Middle frontal gyrus (tissue), 1 donor: ENCODE measurements at regions not wholly inside any gene's neighbourhood (a gene's known extent, or its start where the extent isn't known, plus 50 kb on each side); places are given as distances from the start of the nearest gene placed in this dataset.
"Not testable (repeated sequence)": the region's sequence is repeated elsewhere in the genome, so short reads cannot be mapped to it uniquely, and the experiment has no call there.

Source experiments
- DNase-seq: peaks from one replicate; pipeline ENCODE4 v3.0.0-alpha.2; 2015; ENCODE audit warnings: low spot score; ENCODE audit errors: extremely low spot score

DNA sequence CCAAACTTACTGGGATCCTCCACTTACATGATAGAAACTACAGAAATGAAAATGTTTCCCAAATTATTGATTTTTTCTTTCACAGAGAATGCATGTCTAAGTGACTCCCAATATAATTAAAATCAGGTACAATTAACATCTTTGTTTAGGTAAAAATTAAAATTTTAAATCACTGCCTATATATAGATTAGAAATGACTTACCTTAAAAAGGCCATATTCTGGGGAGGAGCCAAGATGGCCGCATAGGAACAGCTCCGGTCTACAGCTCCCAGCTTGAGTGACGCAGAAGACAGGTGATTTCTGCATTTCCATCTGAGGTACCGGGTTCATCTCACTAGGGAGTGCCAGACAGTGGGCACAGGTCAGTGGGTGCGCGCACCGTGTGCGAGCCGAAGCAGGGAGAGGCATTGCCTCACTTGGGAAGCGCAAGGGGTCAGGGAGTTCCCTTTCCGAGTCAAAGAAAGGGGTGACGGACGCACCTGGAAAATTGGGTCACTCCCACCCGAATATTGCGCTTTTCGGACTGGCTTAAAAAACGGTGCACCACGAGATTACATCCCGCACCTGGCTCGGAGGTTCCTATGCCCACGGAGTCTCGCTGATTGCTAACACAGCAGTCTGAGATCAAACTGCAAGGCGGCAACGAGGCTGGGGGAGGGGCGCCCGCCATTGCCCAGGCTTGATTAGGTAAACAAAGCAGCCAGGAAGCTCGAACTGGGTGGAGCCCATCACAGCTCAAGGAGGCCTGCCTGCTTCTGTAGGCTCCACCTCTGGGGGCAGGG is 757.9 kb downstream of the C4orf33 start:
- not testable (repeated sequence) for DNase-seq

DNA sequence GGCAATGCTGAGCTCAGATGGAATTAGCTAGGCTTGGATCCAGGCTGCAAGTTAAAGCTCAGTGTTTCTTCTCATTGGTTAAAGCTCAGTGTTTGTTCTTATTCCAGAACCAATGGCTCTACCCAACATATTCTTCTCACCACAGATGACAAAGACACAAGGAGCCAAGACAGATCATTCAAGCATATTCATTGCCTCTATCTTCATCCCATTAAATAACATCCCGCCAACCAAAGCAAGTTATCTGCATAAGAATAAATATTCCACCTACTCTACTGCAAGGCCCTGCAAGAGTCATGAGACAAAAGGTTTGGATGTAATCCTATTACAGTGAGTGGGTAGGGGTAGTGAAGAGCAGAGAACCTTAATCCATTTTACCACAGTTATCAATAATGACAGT is 766.5 kb downstream of the C4orf33 start:
- no peak for DNase-seq

DNA sequence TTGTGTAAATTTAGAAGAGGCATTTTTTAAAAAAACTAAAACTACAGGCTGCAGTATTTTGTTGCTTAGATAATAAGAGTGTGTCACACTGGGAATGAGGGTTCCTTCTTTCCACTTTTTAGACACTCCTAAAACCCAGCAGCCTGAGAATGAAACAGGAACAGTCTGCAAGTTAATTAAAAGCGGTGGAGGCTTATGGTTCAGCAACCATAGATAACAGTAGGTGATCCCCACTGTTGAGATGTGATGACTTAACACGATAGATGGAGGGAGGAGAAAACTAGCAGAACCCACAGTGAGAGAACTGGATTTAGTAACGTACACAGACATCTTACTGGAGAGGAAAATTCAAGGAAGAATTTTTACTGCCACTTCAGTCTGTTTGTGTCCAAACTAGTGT is 767.3 kb downstream of the C4orf33 start:
- no peak for DNase-seq

DNA sequence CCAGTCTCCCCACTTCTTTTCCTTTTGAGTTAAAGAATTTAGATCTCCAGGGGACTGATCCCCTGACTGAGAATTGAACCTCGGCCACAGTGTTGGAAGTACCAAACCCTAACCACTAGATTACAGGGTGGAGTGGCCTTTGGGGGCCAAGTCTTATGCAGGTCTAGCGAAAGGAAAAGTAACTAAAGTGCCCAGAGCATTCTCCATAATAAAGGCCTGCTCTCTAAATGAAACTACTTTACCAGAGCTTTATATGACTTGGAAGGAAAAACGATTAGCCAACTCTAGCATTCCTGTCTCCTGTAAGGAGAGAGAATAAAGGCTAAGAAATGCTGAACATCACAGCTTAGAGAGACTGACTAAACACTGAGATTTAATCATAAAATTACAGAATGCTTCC is 788.0 kb downstream of the C4orf33 start:
- DNase-seq = no peak

DNA sequence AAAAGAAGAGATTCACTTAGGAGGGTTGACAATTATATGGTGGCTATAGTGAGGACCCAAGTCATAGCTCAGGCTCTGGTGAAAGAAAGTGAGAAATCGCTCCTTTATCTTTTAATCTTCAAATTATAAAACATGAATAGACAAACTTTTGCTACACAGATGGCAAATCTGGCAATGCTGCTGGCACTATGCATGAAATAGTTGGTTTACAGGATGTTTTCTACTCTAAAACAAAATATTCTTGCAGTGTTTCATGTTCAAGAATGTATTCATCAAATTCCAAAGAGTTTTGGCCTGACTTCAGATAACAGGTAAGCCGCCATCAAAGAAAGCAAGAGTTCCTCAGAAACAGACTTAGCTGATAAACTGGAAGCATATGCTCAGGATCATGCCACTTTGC is 801.2 kb downstream of the C4orf33 start:
- DNase-seq = no peak

DNA sequence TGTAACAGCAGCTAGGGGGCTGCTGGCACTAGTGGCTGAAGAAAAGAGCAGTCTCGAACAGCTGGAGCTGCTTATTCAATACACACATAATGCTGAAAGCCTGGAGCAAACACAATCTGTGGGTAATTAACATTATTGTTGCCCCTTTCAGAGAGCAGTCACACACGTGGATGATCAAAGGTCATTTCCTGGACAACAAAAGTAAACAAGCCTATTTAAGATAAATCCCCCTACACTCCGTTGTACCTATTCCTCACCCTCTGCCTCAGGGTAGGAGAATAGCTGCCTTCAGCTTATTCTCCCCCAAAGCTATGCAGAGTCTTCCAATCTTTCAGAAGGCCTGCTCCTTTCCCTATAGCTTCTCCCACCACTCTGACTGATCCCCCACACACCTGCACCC is 803.9 kb downstream of the C4orf33 start:
- DNase-seq = no peak

DNA sequence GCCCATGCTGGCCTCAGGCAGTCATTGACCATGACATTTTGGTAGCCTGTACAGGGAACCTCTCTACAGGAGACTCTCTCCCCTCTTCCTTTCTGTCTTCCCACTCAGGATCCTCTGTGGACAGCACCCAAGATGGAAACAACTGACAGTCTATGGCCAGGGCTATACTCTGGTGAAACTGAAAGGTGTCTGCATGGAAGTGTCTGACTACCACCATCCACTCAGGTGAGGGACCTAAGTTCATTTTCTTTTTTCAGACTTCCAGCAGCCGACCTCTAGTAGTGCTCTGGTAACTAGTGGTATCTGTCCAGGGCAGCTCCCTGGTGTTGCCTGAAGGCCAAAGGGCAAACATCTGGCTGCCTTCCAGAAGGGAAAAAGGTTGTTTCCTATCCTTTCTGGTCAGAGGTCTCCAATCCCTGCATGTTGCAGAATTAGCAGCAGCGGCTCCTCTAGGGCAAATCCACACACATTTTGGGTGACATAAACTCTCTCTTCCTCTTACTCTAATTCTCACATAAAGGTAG is 804.5 kb downstream of the C4orf33 start:
- no peak for DNase-seq

DNA sequence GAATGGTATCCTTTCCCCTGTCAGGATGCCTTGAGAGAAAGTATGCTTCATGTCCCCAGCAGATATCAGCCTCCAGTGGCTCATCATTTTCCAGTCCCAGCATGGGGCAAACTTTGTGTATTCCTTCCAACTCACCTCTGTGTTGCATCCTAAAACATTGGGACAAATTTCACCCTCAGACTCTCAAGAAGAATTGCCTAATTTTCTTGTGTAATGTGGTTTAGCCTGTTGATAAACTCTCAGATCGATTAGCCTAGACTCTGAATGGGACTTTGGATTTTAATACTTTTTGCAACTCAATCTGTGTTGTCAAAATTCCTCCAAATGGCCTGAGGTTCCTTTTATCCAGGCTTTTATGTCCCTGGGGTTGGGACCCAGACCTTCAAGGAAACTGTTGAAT is 805.3 kb downstream of the C4orf33 start:
- DNase-seq = no peak

DNA sequence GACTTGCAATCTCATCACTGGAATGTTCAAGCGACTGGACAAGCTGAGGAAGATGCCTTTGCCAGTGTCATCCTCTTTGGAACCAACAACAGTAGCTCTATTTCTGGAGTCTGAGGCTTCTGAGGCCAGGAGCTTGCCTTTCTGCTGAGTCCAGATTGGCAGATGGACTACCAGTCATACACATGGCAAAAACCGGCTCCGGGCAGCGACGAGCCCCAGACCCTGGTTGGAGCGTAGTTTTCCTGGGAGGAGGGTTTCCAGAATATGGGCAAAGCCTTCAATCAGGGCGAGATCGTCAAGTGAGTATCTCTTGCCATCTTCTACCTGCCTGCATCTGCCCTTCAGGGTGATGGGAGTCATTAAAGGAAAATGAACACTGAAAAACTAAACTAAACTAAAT is 807.9 kb downstream of the C4orf33 start:
- no peak for DNase-seq

DNA sequence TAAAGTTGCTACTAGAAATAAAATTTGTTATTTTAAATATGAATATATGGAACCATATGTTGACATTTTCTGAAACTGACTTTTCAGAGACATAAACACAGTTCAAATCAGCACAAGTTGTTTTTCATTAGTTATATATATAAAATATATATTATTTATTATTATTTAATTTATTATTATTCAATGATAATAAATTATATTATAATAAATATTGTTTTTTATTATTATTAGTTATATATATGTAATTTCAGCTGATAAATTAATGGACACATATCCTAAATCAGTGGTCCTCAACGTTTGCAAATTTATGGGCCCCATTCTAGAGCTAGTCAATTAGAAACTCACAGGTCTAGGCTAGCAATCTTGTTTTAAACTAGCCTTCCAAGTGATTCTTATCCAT is 809.3 kb downstream of the C4orf33 start:
- DNase-seq = no peak

DNA sequence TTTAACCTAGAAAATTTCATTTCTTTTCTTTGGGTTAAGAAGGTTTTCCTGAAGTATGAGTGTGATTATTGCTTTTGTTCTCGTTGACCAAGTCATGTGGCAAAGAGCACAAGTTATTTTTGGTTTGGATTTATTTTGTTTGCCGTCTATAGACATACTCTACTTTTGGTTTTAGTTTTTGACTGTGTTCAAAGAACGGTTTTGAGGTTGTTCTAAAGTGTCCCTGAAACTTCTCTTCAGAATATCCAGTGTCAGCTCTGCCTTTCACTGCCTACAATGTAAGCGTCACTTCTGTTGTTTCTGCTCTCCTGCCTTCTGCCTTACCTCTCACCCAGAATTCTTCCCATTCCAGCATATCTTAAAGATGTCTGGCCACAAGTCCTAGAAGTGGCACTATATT is 812.2 kb downstream of the C4orf33 start:
- DNase-seq = no peak

DNA sequence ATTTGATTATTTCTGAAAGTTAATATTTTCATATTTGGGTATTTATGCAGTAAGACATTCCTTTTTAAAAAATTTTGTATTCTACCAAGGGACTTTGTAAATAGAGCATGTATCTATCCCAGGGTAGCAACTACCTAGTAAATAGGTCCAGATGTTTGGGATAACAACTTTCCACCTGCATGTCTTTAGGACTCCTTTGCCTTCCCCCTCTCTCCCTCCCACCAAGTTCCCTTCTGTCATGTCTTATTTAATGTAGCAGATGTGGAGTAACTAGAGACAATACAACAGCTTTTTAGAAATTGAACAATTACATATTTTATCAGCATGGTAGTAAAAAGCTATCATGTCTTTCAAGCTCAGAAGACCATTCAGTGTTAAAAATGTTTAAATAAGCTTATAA is 821.0 kb downstream of the C4orf33 start:
- DNase-seq = no peak

DNA sequence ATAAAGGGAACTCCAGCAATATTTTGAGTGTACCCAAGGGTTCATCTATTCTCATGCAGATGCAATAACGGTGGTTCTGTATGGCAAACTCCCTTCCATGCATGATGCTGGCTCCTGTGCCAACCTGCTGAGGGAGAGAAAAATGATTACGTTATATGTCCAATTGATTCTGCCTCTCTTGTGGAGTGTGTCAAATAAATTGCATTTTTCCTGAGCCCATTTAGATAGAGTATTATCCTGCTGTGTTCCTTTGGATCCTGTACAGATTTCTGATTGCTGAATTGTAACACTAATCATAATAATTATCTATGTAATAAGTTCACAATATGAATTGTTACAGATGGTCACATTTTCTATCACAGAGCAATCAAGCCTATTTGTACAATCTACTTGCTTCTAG is 821.7 kb downstream of the C4orf33 start:
- DNase-seq = no peak

DNA sequence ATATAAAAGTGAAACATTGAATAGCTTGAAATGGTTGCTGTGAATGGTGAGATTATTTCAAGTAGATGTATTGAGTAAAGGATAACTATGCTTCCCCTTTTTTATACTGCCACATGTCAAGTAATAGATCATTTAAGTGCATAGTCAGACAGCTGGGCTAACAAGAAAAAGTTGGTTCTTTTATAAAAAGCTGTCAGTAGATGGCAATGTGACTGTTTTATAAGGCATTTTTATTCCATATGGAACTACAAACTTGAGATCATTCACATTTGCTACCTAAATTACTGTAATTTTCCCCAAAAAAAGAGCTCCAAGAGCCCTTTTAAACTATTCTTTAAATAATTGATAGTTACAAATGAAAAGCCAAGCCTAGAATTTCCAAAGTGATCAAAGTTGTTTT is 831.0 kb downstream of the C4orf33 start:
- DNase-seq = no peak

DNA sequence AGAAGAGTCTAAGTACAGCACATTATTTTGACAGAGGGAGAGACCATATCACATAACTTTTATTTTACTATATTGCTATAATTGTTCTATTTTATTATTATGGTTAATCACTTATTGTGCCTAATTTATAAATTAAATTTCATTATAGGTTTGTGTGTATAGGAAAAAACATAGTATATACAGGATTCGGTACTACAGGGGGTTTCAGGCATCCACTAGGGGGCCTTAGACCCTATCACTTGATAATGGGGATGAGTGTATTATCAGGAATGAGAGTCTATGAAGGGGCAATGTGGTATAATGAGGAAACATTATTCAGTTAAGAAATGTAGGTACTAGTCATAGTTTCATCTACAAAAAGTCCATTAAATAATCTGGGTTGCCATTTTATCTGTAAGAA is 833.1 kb downstream of the C4orf33 start:
- no peak for DNase-seq

DNA sequence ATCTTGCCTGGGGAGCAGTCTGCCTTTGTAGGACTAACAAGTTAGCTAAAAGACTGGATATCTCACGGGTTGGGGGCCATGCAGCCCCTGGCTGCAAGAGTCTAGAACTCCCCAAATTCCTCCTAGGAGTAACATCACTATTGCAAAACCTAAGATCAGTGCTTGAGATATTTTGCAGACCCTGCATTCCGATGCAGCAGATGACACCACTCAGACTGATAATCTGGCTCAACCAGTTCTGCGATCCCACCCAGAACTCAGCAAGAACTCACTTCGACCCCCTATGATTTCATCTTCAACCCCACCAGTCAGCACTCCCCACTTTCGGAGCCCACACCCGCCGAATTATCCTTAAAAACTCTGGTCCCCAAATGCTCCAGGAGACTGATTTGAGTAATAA is 834.0 kb downstream of the C4orf33 start:
- DNase-seq = no peak

DNA sequence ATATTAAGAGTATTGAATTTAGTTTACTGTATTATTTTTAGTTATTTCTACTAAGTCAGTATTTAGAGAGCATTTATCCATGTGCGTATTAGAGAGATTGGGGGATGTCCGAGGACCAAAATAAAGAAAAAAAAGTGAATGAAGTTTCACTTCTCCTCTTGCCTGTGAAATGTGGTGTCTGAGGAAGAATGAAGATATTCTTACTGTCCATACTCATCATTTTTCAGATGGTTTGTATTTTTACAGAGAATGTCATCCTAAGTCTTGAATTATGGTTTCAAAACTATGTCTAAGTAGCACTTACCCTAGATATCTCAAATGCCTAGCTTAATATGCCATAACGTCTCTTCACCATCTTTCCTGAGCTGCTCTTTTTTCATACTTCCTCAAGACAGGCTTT is 854.3 kb downstream of the C4orf33 start:
- DNase-seq = no peak

DNA sequence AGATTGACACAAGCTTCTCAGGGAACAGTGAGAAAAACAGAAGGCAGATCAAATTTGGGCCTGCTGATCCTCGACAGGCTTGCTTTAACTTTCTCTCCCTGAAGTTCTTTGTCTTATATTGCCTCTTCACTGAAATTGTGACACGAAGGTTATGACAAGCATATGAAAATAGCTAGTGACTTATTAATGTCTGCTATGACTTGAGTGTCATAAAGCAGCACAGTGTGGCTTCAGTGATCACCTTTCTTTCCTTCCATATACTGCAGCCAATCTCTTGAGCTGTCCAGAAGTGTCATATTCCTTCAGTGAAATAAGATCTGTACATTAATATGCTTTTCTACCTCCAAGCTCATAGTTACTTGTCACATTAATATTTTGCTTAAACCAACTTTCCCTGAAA is 870.2 kb downstream of the C4orf33 start:
- no peak for DNase-seq

DNA sequence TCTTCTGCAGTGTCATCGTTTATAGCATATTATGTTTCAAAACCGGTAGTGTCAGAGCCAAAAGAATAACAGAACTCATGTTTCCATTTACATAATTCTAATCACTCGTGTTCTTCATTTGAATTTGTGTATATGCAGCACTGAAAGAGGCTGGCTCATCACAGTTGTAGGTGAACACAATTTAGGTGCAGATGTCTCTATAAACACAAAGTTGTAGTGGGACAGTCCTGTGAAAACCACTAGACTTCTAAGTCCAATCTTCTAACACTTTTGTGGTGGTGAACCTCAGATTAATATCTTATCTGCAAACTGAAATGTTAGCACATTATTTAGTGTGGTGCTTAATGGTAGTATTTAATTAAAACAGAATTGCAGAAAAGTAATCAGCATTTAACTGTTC is 872.4 kb downstream of the C4orf33 start:
- DNase-seq = no peak

DNA sequence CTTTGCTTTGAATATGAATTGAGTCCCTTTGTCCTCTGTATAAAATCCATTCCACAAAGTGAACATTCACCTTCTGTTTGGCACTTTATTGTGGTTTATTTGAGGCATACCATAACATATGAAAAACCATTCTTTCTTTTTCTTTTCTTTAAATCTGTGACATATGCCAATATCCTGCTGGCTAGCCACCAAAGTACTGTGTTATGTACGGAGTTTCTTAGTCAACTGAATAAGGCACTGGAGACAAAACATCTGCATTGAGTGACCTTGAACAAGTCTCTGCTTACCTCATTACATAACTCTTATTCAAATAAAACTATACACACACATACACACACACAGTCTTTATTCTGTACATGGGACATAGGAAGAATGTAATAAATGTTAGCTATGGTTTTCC is 872.8 kb downstream of the C4orf33 start:
- no peak for DNase-seq

DNA sequence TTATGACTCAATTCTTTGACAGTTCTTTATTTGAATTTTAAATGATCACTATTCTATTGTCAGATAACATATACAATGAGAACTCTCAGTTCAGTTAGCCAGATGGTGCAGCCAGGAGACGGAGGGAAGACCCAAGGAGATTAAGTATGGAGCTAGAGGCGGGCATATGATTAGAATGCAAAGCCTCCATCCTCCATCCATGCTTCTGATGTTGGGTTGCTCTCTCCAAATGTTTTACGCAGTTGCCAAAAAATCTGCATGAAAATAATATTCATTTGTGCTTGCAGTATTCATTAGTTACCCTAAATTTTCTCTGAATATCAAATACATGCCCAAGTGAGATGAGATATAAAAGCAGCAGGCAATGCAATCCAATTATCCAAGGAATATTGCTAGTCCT is 874.8 kb downstream of the C4orf33 start:
- DNase-seq = no peak

DNA sequence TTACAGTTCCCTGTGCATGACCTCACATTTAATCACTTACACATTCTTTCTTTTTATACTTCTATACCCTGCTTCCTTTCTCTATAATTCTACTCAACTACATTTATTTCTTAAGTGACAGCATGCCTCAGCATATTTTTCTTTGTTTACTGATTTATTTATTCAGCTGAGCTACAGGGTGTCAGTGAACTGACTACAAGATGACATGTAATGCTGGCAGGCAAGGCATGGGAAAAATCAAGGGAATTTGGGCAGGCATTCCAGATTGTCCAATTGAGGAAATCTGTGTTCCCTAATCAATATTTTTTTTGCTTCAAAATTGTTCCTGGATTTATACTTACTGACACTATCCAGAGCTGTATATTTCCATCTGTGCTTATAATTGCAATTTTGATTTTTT is 875.5 kb downstream of the C4orf33 start:
- no peak for DNase-seq

DNA sequence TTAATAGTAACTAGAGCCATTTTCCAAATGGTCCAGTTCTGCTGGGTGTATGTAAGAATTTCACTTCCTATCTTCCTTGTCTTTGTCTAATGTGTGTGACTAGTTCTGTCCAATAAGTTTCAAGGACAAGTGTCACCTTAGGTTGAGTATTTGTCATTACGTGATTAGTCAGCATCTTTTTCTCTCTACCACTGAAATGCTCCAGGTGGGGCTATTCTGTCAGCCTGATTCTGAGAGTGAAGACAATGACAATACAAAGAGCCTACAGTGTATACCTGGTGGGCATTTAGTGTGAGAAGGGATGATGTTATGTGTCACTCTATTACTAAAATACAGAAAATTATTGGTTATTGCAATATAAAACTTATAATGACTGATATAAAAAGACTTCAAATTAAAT is 876.3 kb downstream of the C4orf33 start:
- no peak for DNase-seq

DNA sequence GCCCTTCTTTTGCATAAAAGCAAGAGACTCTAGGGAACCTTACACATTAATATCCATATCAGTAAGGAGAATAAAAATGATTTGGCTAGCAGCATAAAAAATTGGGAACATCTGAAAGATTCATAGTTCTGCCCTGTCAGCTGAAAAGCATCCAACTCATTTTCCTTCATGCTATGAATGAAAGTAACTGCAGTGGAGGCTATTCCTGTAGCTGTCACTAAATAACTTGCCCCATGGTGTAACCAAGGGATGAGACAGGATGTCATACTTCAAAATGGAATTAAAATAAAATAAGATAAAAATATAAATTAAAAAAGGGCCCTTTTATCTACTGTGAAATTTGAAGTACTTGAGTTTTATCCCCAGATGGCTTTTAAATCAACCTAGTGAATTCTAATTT is 878.8 kb downstream of the C4orf33 start:
- no peak for DNase-seq
